WI38 (cell line): ENCODE measurements at regions not wholly inside any gene's neighbourhood (a gene's known extent, or its start where the extent isn't known, plus 50 kb on each side); places are given as distances from the start of the nearest gene placed in this dataset.

Source experiments
- H3K4me3 ChIP-seq: 2 replicates; pipeline ENCODE4 v1.5.1; 2011; ENCODE audit warnings: low read depth, mild to moderate bottlenecking, control low read depth, low read length
- CTCF ChIP-seq: IDR thresholded peaks from 2 replicates; pipeline ENCODE4 v1.5.1; 2012; ENCODE audit warnings: low read depth, mild to moderate bottlenecking, control low read depth, low read length

DNA sequence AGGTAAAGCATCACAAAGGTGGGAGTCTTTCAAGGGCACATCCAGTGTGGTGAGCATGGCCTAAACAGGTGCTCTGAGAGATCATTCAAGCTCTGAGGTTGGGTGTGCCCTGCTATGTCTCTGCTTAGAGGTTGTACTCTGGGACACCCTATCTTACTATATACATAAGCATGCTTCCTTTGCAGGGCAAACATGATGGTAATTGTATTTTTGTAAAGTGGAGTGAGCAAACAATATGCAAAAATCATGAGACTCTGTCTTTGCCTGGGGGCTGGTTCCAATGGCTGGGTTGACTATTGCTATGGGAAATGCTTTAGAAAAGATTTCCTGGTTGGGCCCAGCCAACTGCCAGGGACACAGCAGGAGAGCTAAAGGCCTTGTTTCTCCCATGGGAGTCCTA is 315.1 kb upstream of the TLE3 start:
- H3K4me3 ChIP-seq, result no peak overlapping the region
- no peak for TF ChIP-seq CTCF

GRCh38 chr15:70411143-70411863 is 313.6 kb upstream of the TLE3 start:
- H3K4me3 ChIP-seq, result no peak overlapping the region
- no peak for TF ChIP-seq CTCF

DNA sequence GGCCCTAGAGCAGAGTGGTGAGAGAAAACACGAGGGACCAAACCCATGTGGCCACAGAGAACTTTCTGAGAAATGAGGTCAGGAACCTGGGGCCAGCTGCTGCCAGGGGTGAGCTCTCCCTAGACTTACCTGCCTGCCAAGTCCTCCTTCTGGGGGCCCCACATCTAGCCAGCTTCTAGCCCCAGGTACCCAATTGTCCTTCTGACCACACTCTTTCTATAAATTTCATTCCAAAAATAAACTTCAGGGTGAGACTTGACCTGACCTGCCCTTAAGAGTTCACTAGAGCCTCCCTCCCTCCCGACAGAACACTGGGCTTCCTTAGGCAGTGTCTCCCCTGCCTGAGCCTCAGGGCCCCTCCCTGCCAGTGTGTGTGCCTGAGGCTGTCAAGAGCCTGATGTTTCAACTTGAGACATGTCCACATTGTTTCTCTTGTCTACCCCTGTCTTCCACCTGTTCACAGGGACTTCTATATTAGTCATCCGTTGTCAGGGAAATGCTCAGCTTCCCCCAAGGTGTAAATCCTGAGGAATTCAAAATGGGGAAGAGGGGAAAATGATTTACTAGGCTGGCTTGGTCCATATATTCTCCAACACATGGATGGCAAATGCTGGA is 312.8 kb upstream of the TLE3 start:
- TF ChIP-seq CTCF, result no peak
- no peak overlapping the region for H3K4me3 ChIP-seq

DNA sequence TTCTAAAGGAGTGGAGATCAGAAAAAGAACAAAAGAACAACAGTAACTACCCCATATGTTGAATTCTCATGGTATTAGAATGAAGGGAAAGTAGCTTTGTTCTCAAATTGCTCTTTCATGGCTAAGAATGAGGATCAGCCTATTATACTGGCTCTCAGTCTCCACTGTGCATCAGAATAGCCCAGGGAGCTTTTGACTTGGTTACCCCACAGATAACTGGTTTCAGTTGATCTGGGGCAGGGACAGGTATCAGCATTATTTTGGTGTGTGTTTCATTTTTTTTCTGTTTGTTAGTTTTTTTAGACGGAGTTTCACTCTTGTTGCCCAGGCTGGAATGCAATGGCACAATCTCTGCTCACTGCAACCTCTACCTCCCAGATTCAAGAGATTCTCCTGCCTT is 311.7 kb upstream of the TLE3 start:
- TF ChIP-seq CTCF, result no peak
- no peak overlapping the region for H3K4me3 ChIP-seq

DNA sequence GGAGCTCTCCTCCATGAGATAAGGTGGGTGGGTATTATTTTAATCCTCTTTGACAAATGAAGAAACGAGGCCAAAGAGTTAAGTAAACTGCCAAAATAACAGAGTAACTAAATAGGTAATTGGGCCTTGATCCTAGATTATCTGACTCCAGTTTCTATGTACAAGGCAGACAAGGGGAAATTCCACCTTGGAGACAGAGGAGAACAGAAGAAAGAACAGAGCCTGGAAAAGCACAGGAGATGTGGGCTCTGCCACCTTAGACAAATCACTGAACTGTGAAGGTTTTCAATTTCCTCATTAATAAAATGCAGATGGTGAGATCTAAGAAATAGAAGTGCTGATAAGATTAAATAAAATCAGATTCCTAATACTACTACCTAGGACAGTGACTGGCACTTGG is 310.2 kb upstream of the TLE3 start:
- no peak for TF ChIP-seq CTCF
- H3K4me3 ChIP-seq, result no peak overlapping the region

- no peak overlapping the region for H3K4me3 ChIP-seq
- TF ChIP-seq CTCF, result no peak
These were observed 309.6 kb upstream of the TLE3 start for GRCh38 chr15:70407336-70407670.

DNA sequence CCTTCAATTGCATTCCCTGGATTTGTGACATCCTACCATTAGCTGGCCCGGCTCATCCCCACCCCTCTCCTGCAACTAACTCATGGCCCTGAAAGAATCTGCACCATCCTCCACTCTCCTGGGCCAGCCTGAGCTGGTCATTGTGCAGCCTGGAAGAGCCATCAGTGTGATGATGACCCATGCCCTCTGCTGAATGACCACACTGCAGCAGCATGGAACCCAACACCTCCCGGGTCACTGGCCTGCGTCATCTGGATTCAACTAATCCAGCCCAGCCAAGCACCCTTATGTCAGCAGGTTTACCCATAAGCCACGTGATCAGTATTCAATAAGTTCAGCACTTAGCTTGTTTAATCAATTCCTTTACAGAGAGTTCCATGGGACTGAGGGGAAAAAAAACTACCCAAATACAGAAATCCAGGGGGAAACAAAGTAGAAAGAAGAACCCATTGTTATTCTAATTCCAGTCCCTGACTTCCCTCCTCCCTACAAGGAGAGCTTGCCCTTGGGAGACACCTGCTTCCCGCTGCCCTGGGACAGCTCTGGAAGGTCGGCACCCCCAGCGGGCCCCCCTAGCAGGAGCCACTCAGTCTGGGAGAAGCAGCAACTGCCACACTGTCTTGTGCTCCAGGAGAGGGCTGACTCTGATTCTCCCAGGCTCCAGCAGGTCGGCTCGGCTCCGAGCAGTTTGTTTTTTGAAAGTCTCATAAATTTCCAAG is 309.1 kb upstream of the TLE3 start:
- H3K4me3 ChIP-seq, result no peak overlapping the region
- TF ChIP-seq CTCF, result no peak
